ENCODE measurements at regions not wholly inside any gene's neighbourhood (a gene's known extent, or its start where the extent isn't known, plus 50 kb on each side); places are given as distances from the start of the nearest gene placed in this dataset.

- DNase-seq: no peak
Measured at GRCh38 chr2:158732573-158733429, 62.3 kb upstream of the DAPL1 start.

GRCh38 chr2:158733430-158733755 is 61.7 kb upstream of the DAPL1 start:
- DNase-seq: no peak

GRCh38 chr2:158734442-158734841 is 60.7 kb upstream of the DAPL1 start:
- no peak for DNase-seq

- DNase-seq: no peak
Measured at GRCh38 chr2:158735822-158736580, 59.1 kb upstream of the DAPL1 start.

- no peak for DNase-seq
Measured at GRCh38 chr2:158738363-158738762, 56.8 kb upstream of the DAPL1 start.

- no peak for DNase-seq
Measured at GRCh38 chr2:158740127-158740526, 55.0 kb upstream of the DAPL1 start.

GRCh38 chr2:158740621-158741020 is 54.5 kb upstream of the DAPL1 start:
- DNase-seq: no peak

GRCh38 chr2:158741625-158742024 is 53.5 kb upstream of the DAPL1 start:
- DNase-seq: no peak

- no peak for DNase-seq
Measured at GRCh38 chr2:158742536-158742935, 52.6 kb upstream of the DAPL1 start.

- no peak for DNase-seq
Measured at GRCh38 chr2:158743466-158743865, 51.7 kb upstream of the DAPL1 start.

- no peak for DNase-seq
Measured at GRCh38 chr2:158743879-158744278, 51.2 kb upstream of the DAPL1 start.

- peak; percentile 76 for DNase-seq
Measured at GRCh38 chr2:158745067-158745865, 49.9 kb upstream of the DAPL1 start.
